Skeletal muscle cell (primary cell): ENCODE measurements at regions not wholly inside any gene's neighbourhood (a gene's known extent, or its start where the extent isn't known, plus 50 kb on each side); places are given as distances from the start of the nearest gene placed in this dataset.
"Not testable (repeated sequence)": the region's sequence is repeated elsewhere in the genome, so short reads cannot be mapped to it uniquely, and the experiment has no call there.

Source experiments
- DNase-seq: peaks from one replicate; pipeline ENCODE4 v3.0.0-alpha.2; 2010; ENCODE audit warnings: low read depth
- H3K4me3 ChIP-seq: 2 replicates; pipeline ENCODE4 v1.5.1; 2011; ENCODE audit warnings: low read depth, mild to moderate bottlenecking, control low read depth, low read length, moderate library complexity

DNA sequence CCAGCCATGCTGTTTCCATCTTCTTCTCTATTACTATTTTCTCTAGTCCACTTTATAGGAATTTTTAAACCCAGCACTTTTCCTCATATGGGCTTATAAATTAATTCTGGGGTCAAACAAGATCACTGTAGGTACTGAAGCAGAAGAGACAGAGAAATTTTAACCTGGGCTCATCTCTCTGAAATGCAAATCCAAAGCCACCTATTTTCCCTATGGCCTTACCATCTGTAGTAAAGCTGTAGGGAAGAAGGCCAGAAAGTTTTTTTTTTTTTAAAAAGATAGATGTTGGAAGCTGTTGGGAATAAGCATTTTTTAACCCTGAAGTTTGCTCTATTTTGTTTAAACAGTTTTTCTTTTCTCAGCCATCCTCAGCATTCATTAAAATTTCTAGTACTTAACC is 367.4 kb downstream of the CD109 start:
- no peak overlapping the region for H3K4me3 ChIP-seq
- DNase-seq: no peak

DNA sequence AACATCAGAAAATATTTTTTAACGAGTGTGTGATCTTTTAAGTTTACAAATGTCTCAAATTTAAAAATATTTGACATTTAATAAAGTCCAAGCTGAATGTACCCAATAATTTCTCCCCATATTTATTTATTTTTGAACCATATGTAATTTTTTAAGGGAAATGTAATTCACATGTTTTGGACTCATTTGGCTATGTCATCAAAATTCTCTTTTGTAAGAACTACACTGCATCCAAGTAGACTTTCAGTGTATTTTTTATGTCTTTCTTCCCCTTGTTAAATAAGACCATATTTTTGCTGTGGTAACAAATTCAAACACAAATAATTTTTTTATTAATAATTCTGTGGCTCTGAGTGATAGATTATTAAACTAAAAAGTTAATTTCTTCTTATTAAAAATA is 365.2 kb downstream of the CD109 start:
- DNase-seq: no peak
- H3K4me3 ChIP-seq: no peak overlapping the region

DNA sequence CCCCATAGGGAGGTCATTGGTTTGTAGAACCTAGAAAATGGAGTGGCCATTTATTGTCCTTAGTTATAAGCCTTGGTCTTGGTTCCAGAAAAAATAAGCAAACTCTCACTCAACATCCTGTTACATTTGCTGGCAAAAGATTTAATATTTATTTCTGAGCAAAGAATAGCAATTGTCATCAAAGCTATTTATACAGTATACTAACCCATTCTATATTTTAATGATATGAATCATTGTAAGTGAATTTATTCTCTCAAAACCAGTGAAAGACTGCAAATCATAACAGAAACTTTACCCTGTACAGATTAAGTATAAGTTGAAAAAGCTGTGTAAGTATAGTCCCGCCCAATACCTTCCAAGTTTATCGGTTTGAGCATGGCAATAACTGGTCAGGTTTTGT is 364.4 kb downstream of the CD109 start:
- no peak overlapping the region for H3K4me3 ChIP-seq
- no peak for DNase-seq

DNA sequence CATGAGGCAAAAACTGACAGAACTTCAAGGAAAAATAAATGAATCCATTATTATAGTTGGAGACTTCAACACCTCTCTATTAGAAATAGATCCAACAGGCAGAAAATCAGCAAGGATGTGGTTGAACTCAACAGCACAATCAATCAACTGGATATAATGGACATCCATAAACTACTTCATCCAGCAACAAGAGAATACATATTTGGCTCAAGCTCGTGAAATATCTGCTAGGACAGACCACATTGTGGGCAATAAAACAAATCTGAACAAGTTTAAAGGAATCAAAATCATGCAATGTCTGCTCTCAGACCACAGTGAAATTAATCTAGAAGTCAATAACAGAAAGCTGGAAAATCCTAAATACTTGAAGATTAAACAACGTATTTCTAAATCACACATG is 362.6 kb downstream of the CD109 start:
- H3K4me3 ChIP-seq: no peak overlapping the region
- no peak for DNase-seq

DNA sequence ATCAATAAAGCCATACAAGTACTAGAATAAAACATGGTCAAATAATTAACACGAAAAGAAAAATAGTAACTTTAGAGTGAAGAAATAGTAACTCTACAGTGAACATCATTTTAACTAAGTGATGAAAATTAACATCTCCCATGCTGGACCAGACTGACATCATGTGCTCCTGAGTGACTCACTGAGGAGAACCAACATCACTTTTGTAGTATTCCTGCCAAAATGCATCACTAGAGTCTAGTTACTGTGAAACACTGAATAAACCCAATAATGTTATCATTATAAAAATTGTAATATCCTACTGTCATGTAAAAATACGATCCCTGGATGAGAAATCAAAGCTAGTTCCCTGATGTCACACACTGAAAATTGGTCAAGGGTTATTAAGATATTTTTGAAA is 361.3 kb downstream of the CD109 start:
- no peak overlapping the region for H3K4me3 ChIP-seq
- no peak for DNase-seq

DNA sequence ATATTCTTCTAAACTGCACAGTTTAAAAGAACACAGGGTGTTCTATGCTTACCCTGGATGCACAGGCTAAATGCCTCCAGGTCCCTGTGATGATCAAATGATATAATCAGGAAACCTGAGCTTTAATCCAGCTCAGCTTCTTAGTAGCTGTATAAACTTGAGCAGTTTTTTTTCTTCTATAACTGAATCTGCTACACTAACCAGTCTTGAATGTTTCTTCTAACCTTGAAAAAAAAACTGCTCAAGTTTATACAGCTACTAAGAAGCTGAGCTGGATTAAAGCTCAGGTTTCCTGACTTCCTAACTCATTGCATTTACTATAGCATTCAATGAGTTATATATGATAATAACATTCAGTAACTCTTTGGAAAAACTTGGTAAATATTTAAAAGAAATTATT is 358.2 kb downstream of the CD109 start:
- no peak overlapping the region for H3K4me3 ChIP-seq
- no peak for DNase-seq

DNA sequence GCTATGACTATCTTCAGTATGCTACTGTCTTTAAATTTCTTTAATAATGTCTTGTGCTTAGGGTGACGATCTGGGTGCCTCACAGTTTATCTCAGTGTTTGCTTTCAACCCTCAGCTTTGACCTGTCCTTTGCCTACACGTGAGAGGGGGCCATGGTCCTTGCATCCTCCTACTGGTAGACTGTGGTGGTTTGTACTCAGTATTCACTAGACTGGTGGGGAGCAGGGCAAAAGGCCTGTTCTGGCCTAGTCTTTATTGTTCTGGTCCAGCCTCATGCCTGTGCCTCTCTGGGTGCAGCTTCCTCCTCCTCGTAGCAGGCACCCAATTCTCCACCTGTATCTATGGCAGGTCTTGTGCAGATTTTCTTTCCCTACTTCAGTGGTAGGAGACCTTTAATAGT is 354.9 kb downstream of the CD109 start:
- no peak overlapping the region for H3K4me3 ChIP-seq
- no peak for DNase-seq

DNA sequence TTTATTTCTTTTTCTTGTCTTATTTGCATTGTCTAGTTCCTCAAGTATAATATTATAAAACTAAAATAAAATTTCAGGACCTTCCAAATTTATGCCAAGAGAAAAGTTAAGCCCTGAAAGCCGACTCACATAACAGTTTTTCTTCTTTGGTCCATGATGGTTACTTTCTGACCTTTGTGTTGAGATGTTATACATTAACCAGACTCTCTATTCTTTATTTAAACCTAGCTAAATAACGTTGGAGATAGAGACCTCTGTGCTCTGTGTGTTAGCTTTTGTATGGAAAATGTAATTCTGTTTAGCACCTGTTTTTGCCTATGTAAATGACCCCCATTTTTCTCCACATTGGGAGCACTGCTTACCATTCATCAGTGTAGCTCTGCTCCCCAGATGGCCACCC is 352.4 kb downstream of the CD109 start:
- DNase-seq: no peak
- H3K4me3 ChIP-seq: no peak overlapping the region

DNA sequence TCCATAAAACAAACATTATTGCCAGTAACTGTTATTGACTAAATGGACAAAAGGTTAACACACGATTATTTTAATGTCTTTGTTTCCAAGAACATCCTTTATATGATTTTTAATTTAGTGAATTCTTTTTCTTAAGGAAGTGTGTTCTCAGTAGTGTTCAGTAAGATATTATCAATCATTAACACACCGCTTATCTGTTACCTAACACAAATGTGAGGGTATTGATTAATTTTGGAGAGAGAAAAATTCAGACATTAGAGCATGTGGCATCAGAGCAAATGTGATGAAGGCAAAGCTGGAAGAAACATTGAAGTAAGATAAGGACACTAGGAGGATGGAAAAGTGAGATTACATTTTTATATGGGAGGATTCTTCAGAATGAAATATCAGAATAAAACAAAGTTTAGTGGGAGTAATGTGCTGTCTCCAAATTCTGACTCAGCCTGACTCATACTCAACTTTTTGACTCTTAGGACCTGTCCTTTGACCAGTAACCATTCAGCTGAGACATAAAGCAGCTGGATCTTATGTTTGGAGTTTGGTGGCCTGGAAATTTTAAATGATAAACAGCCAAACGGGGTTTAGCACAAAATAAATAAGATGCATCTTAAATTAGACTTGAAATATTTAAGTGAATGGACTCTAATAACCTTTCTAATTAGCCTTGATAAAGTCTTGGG is 348.6 kb downstream of the CD109 start:
- DNase-seq: no peak
- no peak overlapping the region for H3K4me3 ChIP-seq

DNA sequence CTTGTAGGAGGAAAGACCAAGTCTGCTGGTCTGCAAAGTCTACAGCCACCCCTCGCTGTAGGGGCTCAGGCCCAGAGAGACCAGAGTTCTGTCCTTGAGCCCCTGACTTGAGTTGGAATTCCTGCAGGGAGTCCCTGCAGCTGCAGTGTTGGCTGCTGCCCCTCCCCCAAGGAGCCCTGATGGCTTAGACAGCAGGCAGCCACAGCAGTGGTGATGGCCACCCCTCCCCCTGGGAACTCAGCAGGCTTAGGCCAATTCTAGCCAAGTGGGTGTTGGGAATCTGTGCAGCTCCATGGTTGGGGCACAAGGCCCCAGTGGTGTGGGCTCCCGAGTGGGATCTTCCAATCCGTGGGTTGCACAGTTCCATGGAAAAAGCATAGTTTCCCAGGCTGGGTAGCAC is 345.4 kb downstream of the CD109 start:
- no peak overlapping the region for H3K4me3 ChIP-seq
- DNase-seq: no peak

DNA sequence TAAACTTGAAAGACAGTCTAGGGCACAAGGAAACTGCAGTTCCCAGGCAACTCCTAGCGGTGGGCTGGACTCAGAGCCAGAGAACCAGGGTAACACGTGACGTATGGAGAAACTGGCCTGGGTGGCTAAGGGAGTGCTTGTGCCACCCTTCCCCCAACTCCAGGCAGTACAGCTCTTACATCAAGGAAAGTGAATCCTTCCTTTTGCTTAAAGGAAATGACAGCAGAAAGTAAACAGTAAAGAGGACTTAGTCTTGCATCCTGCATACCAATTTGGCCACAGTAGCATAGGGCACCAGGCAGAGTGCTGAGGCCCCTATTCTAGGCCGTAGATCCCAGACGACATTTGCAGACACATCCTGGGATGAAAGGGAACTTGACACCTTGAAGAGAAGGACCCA is 322.8 kb downstream of the CD109 start:
- H3K4me3 ChIP-seq: no peak overlapping the region
- peak; percentile 25 for DNase-seq

DNA sequence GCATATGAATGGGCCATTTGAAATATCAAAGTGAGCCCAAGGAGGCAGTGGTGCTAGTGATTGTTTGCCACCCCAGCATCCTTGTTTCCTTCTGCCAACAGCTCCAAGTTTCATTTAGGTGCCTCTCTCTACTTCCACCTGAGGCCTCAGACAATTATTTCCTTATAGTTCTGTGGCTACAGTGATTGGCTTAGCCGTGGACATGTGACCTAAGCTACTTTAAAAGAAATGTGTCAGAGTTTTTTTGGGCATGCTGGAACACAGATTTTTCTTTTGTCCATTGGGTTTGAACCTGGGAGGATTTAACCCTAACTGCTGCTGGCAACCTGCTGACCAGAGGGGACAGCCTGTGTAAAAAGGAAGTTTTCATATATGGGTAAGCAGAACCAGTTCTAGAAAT is 319.4 kb downstream of the CD109 start:
- no peak for DNase-seq
- H3K4me3 ChIP-seq: no peak overlapping the region

DNA sequence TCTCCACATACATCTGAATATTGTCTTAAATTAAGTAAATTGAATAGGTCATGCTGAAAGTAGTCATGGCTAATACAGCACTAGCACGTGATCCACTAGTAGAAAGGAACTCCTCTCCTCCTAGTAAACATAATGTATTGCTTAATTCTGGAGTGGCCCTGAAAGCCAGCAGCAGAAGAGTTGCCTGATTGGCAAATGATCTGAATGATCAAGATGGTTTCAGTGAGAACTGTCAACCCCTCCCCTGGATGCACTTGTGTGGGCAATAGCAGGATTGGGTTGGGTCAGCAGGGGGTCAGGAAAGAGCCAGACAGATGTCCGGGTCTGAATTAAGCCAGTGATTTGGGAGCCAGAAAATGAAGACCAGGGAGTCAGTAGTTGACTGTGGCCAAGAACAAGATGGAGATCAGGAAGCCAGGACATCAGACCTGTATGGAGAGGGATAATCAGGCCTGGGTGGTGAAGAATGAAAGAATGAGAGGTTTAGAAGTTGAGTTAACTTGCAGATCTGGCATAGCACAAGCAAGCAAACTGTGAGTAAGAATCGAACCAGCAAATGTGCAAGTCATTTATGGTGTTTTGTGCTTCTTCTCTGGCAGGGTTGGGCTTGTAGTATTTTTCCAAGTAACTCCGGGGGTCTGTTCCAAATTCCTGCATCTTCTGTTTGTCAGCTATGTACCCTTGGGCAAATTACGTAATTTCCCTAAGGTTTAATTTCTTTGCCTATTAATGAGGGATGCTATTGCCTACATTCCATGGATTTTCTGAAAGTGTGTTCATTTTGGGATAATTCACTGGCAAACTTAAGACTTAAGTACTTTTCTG is 304.9 kb downstream of the CD109 start:
- no peak overlapping the region for H3K4me3 ChIP-seq
- no peak for DNase-seq

DNA sequence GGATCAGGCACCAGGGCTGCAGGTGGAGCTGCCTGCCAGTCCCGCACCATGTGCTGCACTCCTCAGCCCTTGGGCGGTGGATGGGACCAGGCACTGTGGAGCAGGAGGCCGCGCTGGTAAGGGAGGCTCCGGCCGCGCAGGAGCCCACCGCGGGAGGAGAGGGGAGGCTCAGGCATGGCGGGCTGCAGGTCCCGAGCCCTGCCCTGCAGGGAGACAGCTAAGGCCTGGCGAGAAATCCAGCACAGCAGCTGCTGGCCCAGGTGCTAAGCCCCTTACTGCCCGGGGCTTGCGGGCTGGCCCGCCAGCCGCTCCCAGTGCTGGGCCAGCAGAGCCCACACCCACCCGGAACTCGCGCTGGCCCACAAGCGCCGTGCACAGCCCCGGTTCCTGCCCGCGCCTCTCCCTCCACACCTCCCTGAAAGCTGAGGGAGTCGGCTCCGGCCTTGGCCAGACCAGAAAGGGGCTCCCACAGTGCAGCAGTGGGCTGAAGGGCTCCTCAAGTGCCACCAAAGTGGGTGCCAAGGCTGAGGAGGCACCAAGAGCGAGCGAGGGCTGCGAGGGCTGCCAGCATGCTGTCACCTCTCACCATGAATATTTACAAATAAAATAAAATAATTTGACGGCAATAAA is 294.7 kb downstream of the CD109 start:
- not testable (repeated sequence) for DNase-seq, H3K4me3 ChIP-seq

DNA sequence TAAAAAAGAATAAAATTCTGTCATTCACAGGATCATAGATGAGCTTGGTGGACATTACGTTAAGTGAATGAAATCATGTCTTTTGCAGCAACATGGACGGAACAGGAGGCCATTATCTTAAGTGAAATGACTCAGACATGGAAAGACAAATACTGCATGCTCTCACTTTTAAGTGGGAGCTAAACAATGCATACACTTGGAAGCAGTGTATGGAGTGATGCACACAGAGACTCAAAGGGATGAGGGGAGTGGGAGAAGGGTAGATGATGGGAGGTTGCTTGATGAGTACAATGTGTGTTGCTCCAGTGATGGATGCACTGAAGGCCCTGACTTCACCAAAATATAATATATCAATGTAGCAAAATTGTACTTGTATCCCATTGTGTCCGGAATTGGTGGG is 293.4 kb downstream of the CD109 start:
- no peak overlapping the region for H3K4me3 ChIP-seq

DNA sequence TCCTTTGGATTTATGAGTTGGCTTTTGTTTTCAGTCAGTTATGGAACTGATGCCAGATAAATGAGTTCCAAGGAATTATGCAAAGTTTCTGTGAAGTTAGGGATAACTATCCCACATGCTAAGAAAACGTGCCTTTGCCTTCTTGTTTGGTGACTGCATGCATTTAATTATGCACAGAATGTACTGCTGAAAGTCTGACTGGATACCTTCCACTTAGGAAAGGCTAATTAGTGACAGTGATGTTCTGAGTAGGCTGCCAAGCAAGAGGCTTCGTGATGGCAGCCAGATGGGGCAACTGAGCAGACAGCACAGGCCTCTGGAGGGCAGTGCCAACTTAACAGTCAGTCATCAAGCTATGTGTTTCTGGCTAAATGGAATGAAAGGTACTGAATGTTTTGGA is 289.9 kb downstream of the CD109 start:
- no peak overlapping the region for H3K4me3 ChIP-seq
- DNase-seq: peak; percentile 12

More for the DNA sequence above, 293.4 kb downstream of the CD109 start:
- DNase-seq: no peak

DNA sequence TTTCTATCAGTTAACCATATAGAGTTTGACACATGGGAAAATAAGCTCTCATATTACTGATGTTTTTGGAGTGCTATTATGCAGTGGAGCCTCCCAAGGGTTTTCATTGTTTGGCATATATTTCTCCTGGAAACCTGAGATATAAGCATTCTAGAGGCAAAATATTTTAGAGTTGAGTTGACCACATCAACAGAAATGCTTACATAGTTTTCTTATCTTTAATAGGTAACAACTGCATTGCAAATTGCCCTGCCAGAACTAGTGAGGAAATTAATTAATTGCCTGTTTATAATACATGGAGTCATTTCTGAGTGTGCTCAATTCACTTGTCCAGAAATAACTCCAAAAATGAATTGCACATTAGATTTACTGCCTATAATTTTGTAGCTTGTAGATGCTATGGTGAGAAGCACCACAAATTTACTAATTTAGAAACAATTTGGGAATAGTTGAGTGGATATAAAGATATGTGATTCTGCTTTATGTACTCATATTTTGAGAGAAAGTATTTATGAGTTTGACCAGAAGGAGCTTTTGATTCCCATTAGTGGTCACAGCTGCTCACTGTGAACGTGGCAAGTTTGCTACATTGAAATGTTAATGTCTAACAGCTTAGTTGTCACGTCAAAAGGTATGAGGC is 288.7 kb downstream of the CD109 start:
- no peak overlapping the region for H3K4me3 ChIP-seq
- no peak for DNase-seq

DNA sequence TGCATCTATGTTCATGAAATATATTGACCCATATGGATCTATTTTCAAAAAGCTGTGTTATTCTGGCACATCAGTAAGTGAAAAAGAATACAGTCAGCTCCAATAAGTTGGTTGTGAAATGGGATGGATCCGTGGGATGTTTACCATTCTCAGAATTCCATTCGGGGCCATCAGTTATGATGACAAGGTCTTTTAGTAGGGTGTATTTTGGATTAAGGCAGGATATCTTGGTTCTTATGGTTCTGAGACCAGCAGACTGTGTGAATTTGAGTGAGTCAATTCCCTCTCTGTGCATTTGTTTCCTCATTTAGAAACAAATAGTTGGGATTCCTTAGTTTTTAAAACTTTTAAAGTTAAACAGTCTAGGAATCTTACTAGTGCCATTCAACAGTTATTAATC is 287.4 kb downstream of the CD109 start:
- no peak for DNase-seq
- H3K4me3 ChIP-seq: no peak overlapping the region

DNA sequence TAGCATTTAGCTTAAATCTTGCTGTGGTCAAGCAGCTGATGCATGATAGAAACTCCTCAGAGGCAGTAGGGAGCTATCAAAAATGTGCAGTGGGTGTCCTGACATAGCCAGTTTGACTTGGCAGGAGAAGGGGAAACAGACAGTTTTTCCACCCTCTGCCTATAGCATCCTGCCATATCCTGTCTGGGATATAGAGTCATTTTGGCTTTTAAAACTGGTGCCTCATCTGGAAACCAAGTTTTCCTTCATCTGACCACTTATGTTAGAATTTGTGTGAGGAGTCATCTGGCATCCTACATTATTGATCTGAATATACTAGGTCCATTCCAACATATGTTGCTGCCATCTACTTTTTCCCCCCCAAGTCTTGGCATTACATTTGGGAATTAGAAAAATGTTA is 284.1 kb downstream of the CD109 start:
- H3K4me3 ChIP-seq: no peak overlapping the region
- DNase-seq: no peak

DNA sequence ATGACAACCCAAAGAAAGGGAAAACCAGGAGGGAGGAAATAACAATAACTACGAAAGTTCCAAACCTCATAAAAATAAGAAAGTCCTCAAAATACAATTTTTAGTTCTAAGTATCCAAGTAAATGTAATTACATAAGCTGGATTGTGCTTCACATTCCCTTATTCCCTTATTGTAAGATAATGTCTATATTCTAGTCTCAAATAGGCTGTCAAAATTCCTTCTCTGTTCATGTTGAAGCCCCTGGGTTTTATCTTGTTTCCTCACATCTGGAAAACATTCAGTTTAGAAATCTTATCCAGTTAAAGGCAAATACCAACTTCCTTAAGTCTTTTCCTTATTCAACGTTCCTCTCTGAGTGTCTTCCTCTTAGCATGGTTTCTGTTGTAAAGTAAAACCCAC is 282.3 kb downstream of the CD109 start:
- H3K4me3 ChIP-seq: no peak overlapping the region
- DNase-seq: no peak
